H1 (cell line): ENCODE measurements at regions not wholly inside any gene's neighbourhood (a gene's known extent, or its start where the extent isn't known, plus 50 kb on each side); places are given as distances from the start of the nearest gene placed in this dataset.

Experiments used
- TF ChIP-seq, protein P1 (sequence below): IDR thresholded peaks from 2 replicates; pipeline ENCODE4 v1.6.1; 2012; ENCODE audit warnings: inconsistent platforms

DNA sequence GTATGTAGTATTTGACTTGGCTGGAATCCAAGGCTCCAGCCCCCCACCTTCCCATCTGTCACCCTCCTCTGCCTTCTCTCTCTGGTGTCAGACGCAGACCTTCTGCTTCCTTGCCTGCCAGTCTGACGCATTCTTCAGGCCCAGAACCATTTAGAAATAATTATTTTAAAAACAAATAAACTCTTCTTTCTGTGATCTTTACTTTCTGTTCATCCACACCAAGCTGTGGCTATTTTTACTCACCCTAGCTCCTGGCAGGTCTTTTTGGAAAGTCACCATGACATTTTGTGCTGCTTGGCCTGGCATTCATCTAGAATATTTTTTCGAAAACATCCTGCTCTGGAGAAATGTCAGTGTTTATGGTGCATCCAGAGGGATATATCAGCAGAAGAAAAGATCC, 330.7 kb upstream of the ASIC2 start (continued):
- TF ChIP-seq, protein P1, sequence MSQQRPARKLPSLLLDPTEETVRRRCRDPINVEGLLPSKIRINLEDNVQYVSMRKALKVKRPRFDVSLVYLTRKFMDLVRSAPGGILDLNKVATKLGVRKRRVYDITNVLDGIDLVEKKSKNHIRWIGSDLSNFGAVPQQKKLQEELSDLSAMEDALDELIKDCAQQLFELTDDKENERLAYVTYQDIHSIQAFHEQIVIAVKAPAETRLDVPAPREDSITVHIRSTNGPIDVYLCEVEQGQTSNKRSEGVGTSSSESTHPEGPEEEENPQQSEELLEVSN: no peak
